ENCODE measurements at regions not wholly inside any gene's neighbourhood (a gene's known extent, or its start where the extent isn't known, plus 50 kb on each side); places are given as distances from the start of the nearest gene placed in this dataset.

- WGBS, 2 donors, result 80 to 95% methylated on average over 1 of the region's 1 CpG
- ATAC-seq (no peak), DNase-seq (no peak), FAIRE-seq (no peak)
- Histone ChIP-seq H3K36me3 (no peaks in the 10 kb centered on the region), H3K4me1 (no peaks in the 10 kb centered on the region), H3K9me3 (no peaks in the 10 kb centered on the region), H3K27ac (no peak overlapping the region), H3K4me3 (no peak overlapping the region), H3K27me3 (no peaks in the 10 kb centered on the region)
- TF ChIP-seq CTCF (IDR thresholded peaks at IDR 0.05), result no peak
- intact Hi-C loops (cut with DNase I), result no loop called here
Measured at GRCh38 chr3:77898621-77899020, 858.7 kb downstream of the ROBO2 start.

GRCh38 chr3:77902675-77903074 is 862.8 kb downstream of the ROBO2 start:
- no peak for FAIRE-seq
- H3K9me3 ChIP-seq, result no peaks in the 10 kb centered on the region
- WGBS, 2 donors, result 13 to 19% methylated on average over 1 of the region's 1 CpG
- TF ChIP-seq CTCF (IDR thresholded peaks at IDR 0.05), result no peak
- H3K36me3 ChIP-seq, result no peaks in the 10 kb centered on the region
- DNase-seq, result no peak
- no peak overlapping the region for H3K4me3 ChIP-seq
- intact Hi-C loops (cut with DNase I), result no loop called here
- no peaks in the 10 kb centered on the region for H3K27me3 ChIP-seq
- H3K4me1 ChIP-seq, result no peaks in the 10 kb centered on the region
- no peak overlapping the region for H3K27ac ChIP-seq
- ATAC-seq, result no peak

- no peak for DNase-seq
- ATAC-seq, result no peak
- Histone ChIP-seq H3K36me3 (no peaks in the 10 kb centered on the region), H3K27me3 (no peaks in the 10 kb centered on the region), H3K9me3 (no peaks in the 10 kb centered on the region), H3K27ac (no peak overlapping the region), H3K4me3 (no peak overlapping the region), H3K4me1 (no peaks in the 10 kb centered on the region)
- FAIRE-seq, result no peak
- TF ChIP-seq CTCF (IDR thresholded peaks at IDR 0.05), result no peak
- WGBS, 2 donors, result 49 to 56% methylated on average over 3 of the region's 3 CpGs
- intact Hi-C loops (cut with DNase I), result no loop called here
Measured at GRCh38 chr3:77906102-77906709, 866.3 kb downstream of the ROBO2 start.

DNA sequence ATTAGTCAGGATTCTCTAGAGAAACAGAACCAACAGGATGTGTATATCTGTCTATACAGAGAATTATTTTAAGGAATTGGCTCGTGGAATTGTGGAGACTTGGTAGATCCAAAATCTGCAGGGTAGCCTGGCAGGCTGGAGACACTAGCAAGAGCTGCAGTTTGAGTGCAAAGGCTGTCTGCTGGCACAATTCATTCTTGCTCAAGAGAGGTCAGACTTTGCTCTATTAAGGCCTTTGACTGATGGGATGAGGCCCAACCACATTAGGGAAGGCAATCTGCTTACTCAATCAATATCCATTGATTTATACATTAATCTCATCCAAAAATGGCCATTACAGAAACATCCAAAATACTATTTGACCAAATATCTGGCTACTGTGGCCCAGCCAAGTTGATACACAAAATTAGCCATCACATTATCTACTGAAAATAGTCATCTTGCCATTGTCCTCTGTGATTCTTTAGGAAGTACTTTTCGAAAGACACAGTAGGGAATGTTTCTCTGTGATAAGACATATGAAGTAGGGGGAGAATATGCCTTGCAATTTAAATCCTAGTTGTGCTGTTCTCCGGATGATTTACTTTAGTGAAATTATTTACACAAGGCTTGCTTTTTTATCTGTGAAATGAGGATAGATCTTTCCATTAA is 873.8 kb downstream of the ROBO2 start:
- DNase-seq (no peak), FAIRE-seq (no peak), ATAC-seq (no peak)
- no peak overlapping the region for H3K27ac ChIP-seq
- H3K4me3 ChIP-seq, result no peak overlapping the region
- no peaks in the 10 kb centered on the region for H3K36me3 ChIP-seq
- H3K27me3 ChIP-seq, result no peaks in the 10 kb centered on the region
- intact Hi-C loops (cut with DNase I), result no loop called here
- no peak for TF ChIP-seq CTCF (IDR thresholded peaks at IDR 0.05)
- H3K4me1 ChIP-seq, result no peaks in the 10 kb centered on the region
- H3K9me3 ChIP-seq, result no peaks in the 10 kb centered on the region
- 34 to 45% methylated on average over 3 of the region's 3 CpGs for WGBS, 2 donors

DNA sequence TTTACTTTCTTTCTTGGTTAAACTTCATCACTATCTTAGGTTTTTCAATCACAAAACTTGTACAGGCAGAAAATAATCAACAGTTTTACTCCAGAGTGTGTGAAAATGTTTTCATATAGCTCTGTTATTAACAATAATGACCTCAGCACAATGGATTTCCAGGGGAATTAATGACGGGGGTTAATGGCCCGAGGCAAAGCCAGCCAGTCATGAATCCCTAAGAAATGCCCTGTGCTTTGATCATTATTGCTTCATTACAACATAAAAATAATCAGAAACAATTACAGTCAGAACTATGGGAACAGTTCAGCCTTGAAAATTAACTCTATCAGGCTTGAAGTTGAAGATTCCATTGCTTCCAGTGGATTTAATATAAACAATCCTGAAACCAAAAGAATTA is 875.4 kb downstream of the ROBO2 start:
- no peaks in the 10 kb centered on the region for H3K36me3 ChIP-seq
- ATAC-seq, result no peak
- H3K9me3 ChIP-seq, result no peaks in the 10 kb centered on the region
- TF ChIP-seq CTCF (IDR thresholded peaks at IDR 0.05), result no peak
- H3K4me3 ChIP-seq, result no peak overlapping the region
- 33 to 39% methylated on average over 2 of the region's 2 CpGs for WGBS, 2 donors
- FAIRE-seq, result no peak
- intact Hi-C loops (cut with DNase I), result no loop called here
- no peaks in the 10 kb centered on the region for H3K27me3 ChIP-seq
- no peak for DNase-seq
- no peaks in the 10 kb centered on the region for H3K4me1 ChIP-seq
- no peak overlapping the region for H3K27ac ChIP-seq

Data from pancreas (tissue), 10 donors.